ENCODE measurements at regions not wholly inside any gene's neighbourhood (a gene's known extent, or its start where the extent isn't known, plus 50 kb on each side); places are given as distances from the start of the nearest gene placed in this dataset.

DNA sequence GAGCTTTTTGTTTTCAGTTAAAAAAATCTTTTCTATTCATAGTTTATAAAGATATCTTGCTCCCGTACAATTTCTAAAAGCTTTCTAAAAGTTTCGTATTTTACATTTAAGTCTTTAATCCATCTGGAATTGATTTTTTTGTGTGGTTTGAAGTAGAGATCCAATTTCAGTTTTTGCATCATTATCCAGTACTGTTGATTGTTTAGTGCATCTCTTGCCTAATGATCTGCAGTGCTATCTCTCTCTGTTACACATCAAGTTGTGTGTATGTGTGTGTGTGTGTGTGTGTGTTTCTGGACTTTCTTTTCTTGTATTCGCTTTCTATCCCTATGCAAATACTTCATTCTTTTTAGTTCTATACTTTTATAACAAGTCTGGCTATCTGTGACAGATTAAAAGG lies 605.8 kb upstream of the DPPA4 start:
- TF ChIP-seq GATA2 (IDR thresholded peaks at IDR 0.05; ENCODE audit: low read depth, low read length) (no peak), GATA3 (IDR thresholded peaks at IDR 0.05; ENCODE audit: low read depth, low read length) (no peak)

All from SH-SY5Y (cell line).